GM12872 (cell line): ENCODE measurements at regions not wholly inside any gene's neighbourhood (a gene's known extent, or its start where the extent isn't known, plus 50 kb on each side); places are given as distances from the start of the nearest gene placed in this dataset.

Source experiments
- TF ChIP-seq, protein P1 (sequence below): IDR thresholded peaks from 3 replicates; pipeline ENCODE4 v1.5.1; 2011; ENCODE audit warnings: low read depth, mild to moderate bottlenecking, low read length, moderate library complexity; ENCODE audit not compliant: insufficient read depth

DNA sequence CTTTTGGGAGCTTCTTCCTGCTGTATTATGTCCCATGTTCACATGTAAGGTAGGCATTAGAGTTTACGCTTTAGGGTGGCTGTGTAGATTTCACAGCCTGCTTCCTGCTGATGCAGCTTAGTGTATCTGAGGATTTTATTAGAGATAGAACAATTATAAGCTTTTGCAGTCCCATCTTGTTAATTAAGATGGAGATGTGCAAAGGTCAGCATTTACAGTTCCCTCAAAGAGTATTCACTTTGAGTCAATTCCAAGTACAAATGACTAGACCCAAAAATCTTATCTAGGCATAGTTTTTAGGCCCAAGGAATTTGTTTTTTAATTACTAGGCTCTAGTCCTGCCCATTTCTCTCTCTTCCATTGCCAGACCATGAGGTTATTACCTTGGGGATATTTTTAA is 239.9 kb upstream of the PHF14 start:
- TF ChIP-seq, protein P1, sequence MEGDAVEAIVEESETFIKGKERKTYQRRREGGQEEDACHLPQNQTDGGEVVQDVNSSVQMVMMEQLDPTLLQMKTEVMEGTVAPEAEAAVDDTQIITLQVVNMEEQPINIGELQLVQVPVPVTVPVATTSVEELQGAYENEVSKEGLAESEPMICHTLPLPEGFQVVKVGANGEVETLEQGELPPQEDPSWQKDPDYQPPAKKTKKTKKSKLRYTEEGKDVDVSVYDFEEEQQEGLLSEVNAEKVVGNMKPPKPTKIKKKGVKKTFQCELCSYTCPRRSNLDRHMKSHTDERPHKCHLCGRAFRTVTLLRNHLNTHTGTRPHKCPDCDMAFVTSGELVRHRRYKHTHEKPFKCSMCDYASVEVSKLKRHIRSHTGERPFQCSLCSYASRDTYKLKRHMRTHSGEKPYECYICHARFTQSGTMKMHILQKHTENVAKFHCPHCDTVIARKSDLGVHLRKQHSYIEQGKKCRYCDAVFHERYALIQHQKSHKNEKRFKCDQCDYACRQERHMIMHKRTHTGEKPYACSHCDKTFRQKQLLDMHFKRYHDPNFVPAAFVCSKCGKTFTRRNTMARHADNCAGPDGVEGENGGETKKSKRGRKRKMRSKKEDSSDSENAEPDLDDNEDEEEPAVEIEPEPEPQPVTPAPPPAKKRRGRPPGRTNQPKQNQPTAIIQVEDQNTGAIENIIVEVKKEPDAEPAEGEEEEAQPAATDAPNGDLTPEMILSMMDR: no peak

DNA sequence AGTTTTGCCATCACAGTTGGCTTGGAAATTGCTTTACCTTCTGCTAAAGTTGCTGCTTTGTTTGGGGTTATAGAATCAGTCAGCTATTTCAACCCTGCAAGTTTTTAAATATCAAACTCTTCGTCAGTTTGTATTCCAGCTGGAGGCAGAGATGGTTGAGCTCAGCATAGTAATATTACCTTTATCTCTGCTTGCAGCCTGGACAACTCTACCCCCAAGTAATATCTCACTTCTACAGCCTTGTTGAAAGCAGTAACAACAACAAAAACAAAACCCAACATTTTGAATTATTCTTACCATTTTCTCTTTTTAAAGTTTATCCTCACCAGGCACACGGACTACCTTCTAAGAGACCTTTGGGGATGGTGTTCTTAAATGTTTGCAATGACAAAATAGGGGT is 239.1 kb upstream of the PHF14 start:
- TF ChIP-seq, protein P1: no peak

DNA sequence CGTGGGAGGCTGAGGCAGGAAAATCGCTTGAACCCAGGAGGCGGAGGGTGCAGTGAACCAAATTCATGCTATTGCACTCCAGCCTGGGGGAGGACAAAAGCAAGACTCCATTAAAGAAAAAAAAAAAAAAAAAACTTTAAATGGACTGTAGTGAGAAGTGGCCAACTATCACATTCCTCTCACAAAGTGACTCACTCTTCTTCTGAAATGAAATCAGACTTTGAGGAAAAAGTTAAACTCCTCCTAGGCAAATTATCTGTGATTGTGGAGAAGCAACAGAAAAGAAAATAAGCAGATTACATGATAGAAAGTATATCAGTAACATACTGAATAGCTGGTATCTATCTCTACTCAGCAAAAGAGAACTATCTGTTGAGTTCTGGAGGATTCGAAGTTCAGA is 234.3 kb upstream of the PHF14 start:
- TF ChIP-seq, protein P1: no peak

DNA sequence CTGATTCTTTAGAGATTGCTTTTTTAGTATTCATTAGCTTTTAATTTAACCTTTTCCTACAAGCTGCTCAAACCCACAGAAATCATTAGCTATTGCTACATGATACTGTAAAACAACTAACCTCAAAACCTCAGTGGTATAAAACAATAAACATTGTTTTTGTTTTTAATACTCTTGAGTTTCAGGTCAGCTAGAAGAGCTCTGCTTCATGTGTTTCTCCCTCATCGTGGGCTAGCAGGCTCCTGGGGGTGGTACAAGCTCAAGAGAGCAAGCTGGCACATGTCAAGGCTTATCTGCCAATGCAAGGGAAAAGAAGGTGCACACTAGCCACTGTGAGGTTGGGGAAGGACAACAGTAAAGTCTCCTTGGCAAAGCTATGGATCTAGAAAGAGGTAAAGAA is 232.9 kb upstream of the PHF14 start:
- TF ChIP-seq, protein P1: no peak

DNA sequence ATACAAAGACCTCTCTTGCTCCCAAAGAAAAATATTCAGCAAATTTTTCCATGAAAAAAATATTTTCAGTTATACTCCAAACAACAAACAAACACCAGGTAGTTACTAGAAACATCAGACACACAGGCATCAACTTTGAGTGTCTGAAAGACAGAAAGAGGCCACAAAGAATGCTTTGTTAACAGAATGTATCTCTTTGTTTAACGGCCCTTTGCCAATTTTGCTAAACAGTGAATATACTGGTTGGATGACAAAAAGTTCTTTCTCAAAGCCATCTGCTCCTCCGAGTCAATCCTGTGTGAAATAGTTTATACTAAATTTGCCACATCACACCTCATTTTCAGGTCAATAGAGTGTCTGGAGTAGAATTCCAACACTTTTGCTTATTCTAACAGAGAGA is 216.7 kb upstream of the PHF14 start:
- TF ChIP-seq, protein P1: no peak

DNA sequence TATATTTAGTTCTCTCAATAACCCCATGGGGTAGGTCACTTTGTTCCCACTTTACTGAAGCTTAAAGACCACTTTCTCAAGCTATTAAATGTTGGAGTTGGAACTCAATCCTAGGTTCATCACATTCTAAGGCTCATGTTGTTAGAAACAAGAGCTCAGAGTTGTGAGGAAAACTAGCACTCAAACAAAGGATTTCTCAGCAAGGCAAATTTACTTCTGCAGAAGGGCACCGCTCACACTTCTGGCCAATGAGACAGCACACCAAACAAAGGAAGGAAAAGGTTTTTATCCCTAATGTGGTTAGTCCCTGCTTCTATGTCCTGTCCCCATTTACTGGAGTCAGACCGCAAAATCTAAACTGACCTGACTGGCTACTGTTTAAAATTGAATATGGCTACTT is 214.6 kb upstream of the PHF14 start:
- TF ChIP-seq, protein P1: no peak

DNA sequence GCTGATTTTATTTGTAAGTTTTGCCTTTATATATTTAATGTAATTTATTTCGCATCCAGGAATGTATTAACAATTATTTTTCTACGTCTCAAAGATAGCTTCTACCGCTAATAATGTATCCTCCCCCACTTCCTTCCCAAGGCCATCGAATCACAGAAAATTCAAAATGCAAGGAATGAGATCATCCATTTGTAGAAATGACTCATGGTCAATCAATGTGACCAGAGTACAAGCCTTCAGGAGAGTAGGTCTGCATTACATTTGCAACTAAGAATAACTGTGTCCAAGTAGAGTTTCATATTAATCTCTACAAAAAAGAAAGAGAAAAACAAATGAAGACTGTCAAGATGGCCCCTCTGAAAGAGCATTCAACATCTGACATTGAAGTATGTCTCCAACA is 205.9 kb upstream of the PHF14 start:
- TF ChIP-seq, protein P1: no peak

DNA sequence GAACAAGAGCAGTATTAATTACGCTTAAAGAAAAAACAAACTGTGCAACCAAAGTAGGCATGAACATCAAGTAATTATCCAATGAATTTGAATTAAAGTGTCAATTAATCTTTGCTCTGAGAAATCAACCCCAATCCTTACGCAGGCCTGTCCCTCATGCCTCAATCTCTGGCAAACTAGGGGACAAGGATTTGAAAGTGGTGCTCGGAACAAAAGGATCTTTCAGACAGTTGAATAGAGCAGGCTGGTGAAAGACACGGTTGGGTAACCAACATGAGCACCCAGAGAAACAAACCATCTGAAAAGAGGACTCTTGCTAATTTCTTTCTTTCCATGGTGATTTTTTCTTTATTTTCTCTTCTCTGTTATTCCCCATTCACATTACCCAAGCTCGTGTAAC is 203.5 kb upstream of the PHF14 start:
- TF ChIP-seq, protein P1: no peak
